K562 (cell line): ENCODE measurements at regions not wholly inside any gene's neighbourhood (a gene's known extent, or its start where the extent isn't known, plus 50 kb on each side); places are given as distances from the start of the nearest gene placed in this dataset.

Experiments used
- EP300 ChIP-seq: IDR thresholded peaks from 2 replicates; pipeline ENCODE4 v1.6.1; 2012; ENCODE audit warnings: low read length, improper control_type of control experiment
- MEF2D ChIP-seq: conservative IDR thresholded peaks from 2 replicates; pipeline ENCODE4 v1.6.1; 2016; ENCODE audit warnings: low read depth, missing genetic modification characterization, missing compliant biosample characterization
- NFIC ChIP-seq: fragments of 450-650 bp; IDR thresholded peaks from 2 replicates; pipeline ENCODE4 v1.6.1; 2017; ENCODE audit warnings: mild to moderate bottlenecking, inconsistent platforms
- YY1 ChIP-seq, 3 experiments: IDR thresholded peaks; 2 replicates each; pipeline ENCODE4 v1.6.1; 2011; ENCODE audit warnings: low read length in 2 of 3, mild to moderate bottlenecking in 2 of 3, moderate library complexity in 2 of 3, borderline replicate concordance in 1 of 3, control low read depth in 1 of 3, low read depth in 1 of 3; ENCODE audit not compliant: insufficient read depth in 3 of 3, insufficient replicate concordance in 2 of 3, control insufficient read depth in 1 of 3, insufficient read length in 1 of 3; ENCODE audit errors: extremely low read depth in 1 of 3
- ZBTB7A ChIP-seq: IDR thresholded peaks from 2 replicates; pipeline ENCODE4 v1.6.1; 2011; ENCODE audit warnings: low read depth, mild to moderate bottlenecking, low read length, moderate library complexity, borderline replicate concordance; ENCODE audit not compliant: control insufficient read depth
- ZKSCAN3 ChIP-seq: fragments of 250-450 bp; sonication (Bioruptor Pico); IDR thresholded peaks from 2 replicates; pipeline ENCODE4 v1.4.0; 2020

GRCh38 chr4:165711912-165712311, 161.1 kb upstream of the TLL1 start:
- TF ChIP-seq EP300 = no peak
- TF ChIP-seq NFIC = no peak
- TF ChIP-seq MEF2D (tag) = no peak
- TF ChIP-seq ZBTB7A = no peak
- TF ChIP-seq YY1 (IDR thresholded peaks at IDR 0.05; ENCODE audit: borderline replicate concordance in 1 of 3, control insufficient read depth in 1 of 3, extremely low read depth in 1 of 3, insufficient read depth in 3 of 3, insufficient read length in 1 of 3, insufficient replicate concordance in 2 of 3, low read depth in 1 of 3, low read length in 2 of 3) = no peak
- no peak for TF ChIP-seq ZKSCAN3 (CRISPR knock-in tag)
